IPS DF 6.9 (cell line): ENCODE measurements at regions not wholly inside any gene's neighbourhood (a gene's known extent, or its start where the extent isn't known, plus 50 kb on each side); places are given as distances from the start of the nearest gene placed in this dataset.
"Not testable (repeated sequence)": the region's sequence is repeated elsewhere in the genome, so short reads cannot be mapped to it uniquely, and the experiment has no call there.

Experiments used
- DNase-seq: peaks from one replicate; pipeline ENCODE4 v3.0.0-alpha.2; 2013; ENCODE audit warnings: low read depth, low spot score
- H3K27ac ChIP-seq: one replicate; pipeline ENCODE4 v1.5.1; 2013; ENCODE audit warnings: low read length, control low read depth
- H3K27me3 ChIP-seq: 2 replicates; pipeline ENCODE4 v1.6.1; 2013; ENCODE audit warnings: mild to moderate bottlenecking, low read length; ENCODE audit not compliant: control insufficient read depth, insufficient read depth
- H3K36me3 ChIP-seq: 2 replicates; pipeline ENCODE4 v1.6.1; 2013; ENCODE audit warnings: low read length; ENCODE audit not compliant: control insufficient read depth, insufficient read depth
- H3K4me1 ChIP-seq: 2 replicates; pipeline ENCODE4 v1.6.1; 2013; ENCODE audit warnings: low read length; ENCODE audit not compliant: control insufficient read depth, insufficient read depth
- H3K4me3 ChIP-seq: 2 replicates; pipeline ENCODE4 v1.5.1; 2013; ENCODE audit warnings: mild to moderate bottlenecking, low read length
- H3K9me3 ChIP-seq: 2 replicates; pipeline ENCODE4 v1.6.1; 2013; ENCODE audit warnings: low read length, inconsistent platforms; ENCODE audit not compliant: control insufficient read depth, insufficient read depth
- WGBS: extraction: QIAGEN DNeasy Blood & Tissue Kit; methylation state at CpG from one replicate; pipeline ENCODE4 v1.1.7; 2013; ENCODE audit warnings: mixed read lengths, missing lambda C conversion rate; ENCODE audit not compliant: insufficient read length, insufficient coverage; 5-methylcytosine and 5-hydroxymethylcytosine counted together

DNA sequence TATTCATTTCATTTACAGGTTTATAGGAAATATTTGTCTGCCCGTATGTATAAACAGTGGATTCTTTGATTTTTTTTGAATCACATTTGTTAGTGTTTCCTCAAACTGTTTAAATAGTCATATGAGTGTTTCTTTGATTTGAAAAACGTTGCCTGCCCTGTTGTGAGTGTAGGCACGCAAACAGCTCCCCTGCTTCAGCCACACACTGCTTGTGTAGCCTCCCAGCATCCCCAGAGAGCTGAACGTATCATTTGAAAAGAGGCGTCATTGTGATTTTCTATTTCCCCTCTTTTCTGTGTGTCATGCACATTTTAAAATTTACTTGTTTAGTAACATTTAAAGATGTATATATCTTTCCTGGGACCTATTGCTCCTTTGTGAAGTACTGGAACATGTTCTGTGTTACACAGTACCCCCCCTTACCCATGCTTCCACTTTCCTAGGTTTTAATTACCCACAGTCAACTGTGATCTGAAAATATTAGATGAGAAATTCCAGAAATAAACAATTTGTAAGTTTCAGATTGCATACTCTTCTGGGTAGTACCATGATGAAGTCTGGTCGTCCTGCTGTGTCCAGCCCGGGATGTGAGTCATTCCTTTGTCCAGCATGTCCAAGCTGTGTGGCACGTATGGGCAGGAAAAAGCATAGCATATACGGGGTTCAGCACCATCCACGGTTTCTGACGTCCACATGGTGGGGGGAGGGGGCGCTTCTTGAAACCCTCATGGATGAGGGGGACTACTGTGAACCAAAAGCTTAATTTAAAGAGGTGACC is 78.7 kb downstream of the NPIPB11 start:
- H3K4me3 ChIP-seq, H3K36me3 ChIP-seq, H3K9me3 ChIP-seq, H3K27me3 ChIP-seq, H3K27ac ChIP-seq, DNase-seq, H3K4me1 ChIP-seq: not testable (repeated sequence)
- WGBS = no CpG with 5 or more reads among the region's 12 CpGs

DNA sequence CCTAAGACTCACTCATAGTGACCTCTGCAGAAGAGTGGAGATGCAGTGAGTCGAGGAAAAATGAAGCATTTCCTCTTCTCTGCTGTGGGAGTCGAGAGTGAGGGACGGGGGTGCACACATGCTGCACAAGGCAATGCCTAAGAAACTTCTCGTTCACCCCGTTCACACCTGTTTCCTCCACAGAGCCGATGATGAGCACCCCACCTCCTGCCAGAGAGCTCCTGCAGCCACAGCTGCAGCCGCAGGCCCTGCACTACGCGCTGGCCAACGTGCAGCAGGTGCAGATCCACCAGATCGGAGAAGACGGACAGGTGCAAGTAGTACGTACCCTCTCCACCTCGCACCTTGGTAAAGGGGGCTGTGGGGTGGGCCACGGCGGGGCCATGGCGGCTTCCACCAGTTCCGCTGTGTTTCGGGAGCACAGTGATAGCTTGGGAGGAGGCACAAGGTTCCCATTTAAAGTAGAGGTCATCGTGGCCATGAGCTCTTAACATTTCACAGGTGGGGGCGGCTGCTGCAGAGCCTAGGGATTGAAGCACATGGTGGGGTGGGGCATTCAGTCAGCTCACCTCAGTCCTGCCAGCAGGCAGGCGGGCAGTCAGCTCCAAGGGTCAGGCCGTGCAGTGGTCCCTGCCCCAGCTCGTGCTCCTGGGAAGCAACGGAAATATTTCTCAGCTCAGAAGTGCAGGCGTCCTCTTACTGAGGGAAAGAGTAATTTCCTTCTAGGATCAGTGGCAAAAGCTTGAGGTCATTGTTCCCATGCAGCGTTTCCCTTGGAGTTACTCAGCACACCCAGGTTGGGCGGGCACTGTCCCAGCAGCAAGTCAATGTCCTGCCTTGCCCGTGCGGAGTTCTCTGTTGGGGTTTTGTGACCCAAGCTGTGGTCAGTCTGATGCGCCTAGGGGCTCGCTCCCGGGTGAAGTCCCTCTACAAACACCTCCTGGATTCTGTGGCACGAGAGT is 80.1 kb downstream of the NPIPB11 start:
- H3K4me1 ChIP-seq, H3K36me3 ChIP-seq, H3K27ac ChIP-seq, H3K27me3 ChIP-seq, H3K9me3 ChIP-seq, DNase-seq, H3K4me3 ChIP-seq: not testable (repeated sequence)
- WGBS = no CpG with 5 or more reads among the region's 34 CpGs

DNA sequence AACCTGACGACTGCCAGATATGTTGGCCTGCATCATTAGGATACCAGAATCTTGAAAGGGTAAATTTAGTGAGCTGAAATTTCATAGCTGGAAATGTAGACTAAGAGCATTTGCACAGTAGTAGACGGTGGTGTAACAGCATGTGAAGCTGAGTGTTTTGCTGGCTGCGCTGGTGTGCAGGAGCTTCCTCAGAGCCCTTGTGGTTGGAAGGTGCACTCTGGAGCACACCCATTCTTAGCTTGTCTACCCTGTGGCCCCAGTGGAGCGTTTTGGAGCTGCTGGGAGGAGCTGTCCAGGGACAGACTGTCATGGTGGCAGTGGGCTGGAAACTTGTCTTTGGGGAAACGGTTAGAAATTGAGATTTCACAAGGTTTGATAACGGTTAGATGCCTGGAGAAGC is 82.8 kb downstream of the NPIPB11 start:
- H3K4me1 ChIP-seq, H3K27me3 ChIP-seq, H3K27ac ChIP-seq, H3K9me3 ChIP-seq, H3K4me3 ChIP-seq, H3K36me3 ChIP-seq, DNase-seq: not testable (repeated sequence)
- no CpG with 5 or more reads among the region's 6 CpGs for WGBS

DNA sequence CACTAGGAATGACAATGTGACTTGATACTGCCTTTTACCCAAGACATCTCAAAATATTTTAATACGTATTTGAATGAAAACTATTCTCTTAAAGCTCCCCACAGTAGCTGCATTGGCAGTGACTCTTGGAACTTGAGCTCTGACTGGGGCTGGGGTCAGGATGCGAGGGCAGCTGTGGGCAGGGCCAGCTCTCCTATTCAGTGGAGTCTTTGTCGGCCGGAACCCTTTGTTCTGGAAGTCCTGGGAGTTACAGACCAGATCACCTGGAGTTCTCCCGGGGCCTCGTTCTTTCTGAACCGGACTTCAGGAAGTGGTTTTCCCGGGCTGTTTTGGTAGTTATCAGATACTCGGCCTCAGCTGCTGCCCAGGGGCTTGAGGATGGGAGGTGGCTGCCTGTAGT is 84.9 kb downstream of the NPIPB11 start:
- no peaks in the 10 kb centered on the region for H3K36me3 ChIP-seq
- H3K27me3 ChIP-seq = no peaks in the 10 kb centered on the region
- H3K27ac ChIP-seq = no peak overlapping the region
- no peak overlapping the region for H3K4me3 ChIP-seq
- WGBS = no CpG with 5 or more reads among the region's 9 CpGs
- DNase-seq = no peak
- H3K4me1 ChIP-seq = no peaks in the 10 kb centered on the region
- no peaks in the 10 kb centered on the region for H3K9me3 ChIP-seq

DNA sequence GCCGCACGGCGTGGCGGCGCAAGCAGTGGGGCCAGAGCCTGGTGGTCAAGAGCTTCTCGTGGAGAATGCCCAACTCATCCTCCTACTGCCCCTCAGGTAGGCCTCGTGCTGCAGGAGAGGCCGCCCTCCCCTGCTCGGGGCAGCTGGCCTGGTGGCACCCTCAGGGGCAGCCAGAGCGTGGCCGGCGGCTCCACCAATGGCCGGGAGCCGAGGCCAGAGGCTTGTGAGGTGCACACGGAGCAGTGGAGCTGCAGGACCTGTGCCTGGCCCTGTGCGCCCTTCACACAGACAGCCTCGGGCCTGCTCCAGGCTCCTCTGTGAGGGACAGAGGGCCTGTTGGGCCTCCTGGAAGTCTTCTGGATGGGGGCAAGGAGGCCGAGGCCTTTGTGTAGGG is 85.5 kb downstream of the NPIPB11 start:
- no CpG with 5 or more reads among the region's 18 CpGs for WGBS
- Histone ChIP-seq H3K27ac (no peak overlapping the region), H3K4me3 (no peak overlapping the region), H3K36me3 (no peaks in the 10 kb centered on the region), H3K27me3 (no peaks in the 10 kb centered on the region), H3K9me3 (no peaks in the 10 kb centered on the region), H3K4me1 (no peaks in the 10 kb centered on the region)
- DNase-seq = no peak

DNA sequence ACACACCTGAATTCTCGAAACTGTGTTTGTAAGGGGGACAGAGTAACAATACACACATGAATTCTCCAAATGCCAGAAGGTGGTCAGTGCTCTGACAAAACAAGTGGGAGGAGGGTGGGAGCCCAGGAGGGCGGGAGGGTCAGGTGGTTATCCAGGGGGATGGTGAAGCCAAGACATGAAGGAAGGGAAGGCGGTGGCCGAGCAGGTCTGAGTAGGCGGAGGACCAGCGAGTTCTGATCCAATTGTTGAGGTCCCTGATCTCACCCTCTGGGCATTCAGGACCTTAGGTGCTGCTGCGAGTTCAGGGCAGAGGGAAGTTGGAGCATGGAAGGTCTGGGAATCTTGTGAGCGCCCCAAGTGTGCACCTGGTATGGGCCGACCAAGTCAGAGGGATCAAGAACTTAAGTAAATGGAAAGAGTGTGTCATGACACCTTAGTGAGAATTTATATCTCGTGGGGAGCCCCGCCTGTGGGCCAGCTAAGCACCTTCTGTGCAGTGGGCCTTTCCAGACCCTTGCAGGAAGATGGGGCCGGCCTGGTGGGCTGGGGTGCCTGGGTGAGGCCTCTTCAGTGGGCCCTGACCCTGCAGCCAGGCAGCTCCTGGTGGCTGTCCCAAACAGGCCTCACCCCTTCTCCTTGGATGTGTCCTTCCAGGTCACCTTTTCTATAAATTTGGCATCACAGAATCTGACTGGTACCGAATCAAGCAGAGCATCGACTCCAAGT is 86.1 kb downstream of the NPIPB11 start:
- no CpG with 5 or more reads among the region's 14 CpGs for WGBS
- H3K27me3 ChIP-seq = no peaks in the 10 kb centered on the region
- no peaks in the 10 kb centered on the region for H3K9me3 ChIP-seq
- H3K4me3 ChIP-seq = no peak overlapping the region
- H3K36me3 ChIP-seq = no peaks in the 10 kb centered on the region
- no peak for DNase-seq
- H3K27ac ChIP-seq = no peak overlapping the region
- H3K4me1 ChIP-seq = no peaks in the 10 kb centered on the region

DNA sequence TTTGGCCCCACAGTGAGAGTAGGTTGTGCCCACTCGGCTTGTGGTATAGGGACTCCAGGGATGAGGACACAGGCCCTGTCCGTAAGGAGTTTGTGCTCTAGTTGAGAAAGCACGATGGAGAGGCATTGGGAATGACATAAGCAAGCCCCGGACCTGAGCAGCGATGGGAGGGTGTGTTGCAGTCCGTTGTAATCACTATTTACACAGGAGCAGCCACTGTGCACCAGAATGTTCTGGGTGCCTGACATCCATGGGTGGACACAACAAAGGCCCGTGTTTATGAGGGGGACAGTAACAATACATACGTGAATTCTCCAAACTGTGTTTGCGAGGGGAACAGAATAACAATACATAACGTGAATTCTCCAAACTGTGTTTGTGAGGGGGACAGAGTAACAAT is 86.8 kb downstream of the NPIPB11 start:
- Histone ChIP-seq H3K27me3 (no peaks in the 10 kb centered on the region), H3K36me3 (no peaks in the 10 kb centered on the region), H3K27ac (no peak overlapping the region), H3K9me3 (no peaks in the 10 kb centered on the region), H3K4me1 (no peaks in the 10 kb centered on the region), H3K4me3 (no peak overlapping the region)
- WGBS = no CpG with 5 or more reads among the region's 10 CpGs
- DNase-seq = no peak

DNA sequence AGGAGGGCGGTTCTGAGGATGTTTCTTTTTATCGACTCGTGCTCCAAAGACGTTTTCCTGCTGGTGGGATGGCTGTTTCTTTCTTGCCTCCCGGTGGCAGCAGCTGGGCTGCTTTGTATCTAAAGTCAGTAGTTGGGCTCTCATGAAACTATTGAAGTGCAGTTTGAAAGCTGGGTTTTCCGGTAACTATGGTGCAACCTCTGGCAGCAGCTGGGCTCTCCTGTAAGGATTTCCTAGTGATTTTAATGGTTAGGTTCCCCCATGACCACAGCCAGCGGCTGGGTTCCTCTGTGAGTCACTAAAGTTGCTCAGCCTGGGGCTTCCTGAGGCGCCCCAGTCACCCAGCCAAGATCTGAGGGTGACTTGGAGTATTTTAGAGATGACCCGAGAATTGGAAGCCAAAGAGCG is 87.9 kb downstream of the NPIPB11 start:
- H3K27ac ChIP-seq, H3K36me3 ChIP-seq, H3K27me3 ChIP-seq, DNase-seq, H3K9me3 ChIP-seq, H3K4me3 ChIP-seq, H3K4me1 ChIP-seq: not testable (repeated sequence)
- WGBS = no CpG with 5 or more reads among the region's 10 CpGs

DNA sequence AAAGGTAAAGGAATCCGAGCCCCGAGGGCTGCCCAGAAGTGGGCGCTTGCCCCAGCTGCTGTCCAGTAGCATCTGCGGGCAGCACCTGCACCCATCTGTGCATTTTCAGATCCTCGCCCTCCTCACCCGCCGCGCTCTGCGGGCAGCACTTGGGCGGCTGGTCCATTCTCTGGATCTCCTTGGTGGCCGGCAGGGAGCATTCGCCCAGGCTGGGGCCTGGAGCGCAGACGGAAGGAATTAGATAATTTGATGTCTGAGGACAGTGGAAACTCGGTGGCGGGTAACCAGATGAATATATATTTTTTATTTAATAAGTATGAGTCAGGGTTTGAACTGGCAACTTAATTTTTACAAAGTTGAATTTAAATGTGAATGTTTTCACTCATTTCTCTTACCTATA is 88.5 kb downstream of the NPIPB11 start:
- DNase-seq = no peak
- H3K27ac ChIP-seq = no peak overlapping the region
- H3K4me3 ChIP-seq = no peak overlapping the region
- no peaks in the 10 kb centered on the region for H3K36me3 ChIP-seq
- H3K9me3 ChIP-seq = no peaks in the 10 kb centered on the region
- no peaks in the 10 kb centered on the region for H3K4me1 ChIP-seq
- no CpG with 5 or more reads among the region's 16 CpGs for WGBS
- no peaks in the 10 kb centered on the region for H3K27me3 ChIP-seq

DNA sequence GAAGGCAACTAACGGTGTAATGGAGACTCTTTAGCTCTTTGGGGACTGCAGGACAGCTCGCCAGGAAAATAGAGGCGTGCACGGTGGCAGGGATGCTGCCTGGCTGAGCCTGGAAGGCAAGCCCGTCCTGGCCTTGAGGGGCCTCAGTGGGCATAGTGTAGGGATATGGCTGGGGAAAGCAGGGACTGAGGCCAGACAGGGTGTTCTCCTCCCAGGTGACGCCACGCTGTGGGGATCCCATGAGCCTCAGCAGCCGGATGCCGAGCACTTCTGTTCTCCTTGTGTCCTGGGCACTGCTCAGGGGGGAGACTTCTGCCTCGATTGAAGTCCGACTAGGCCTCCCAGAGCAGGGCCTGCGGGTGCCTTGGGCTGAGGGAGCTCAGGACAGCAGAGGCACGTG is 89.2 kb downstream of the NPIPB11 start:
- H3K4me1 ChIP-seq = no peaks in the 10 kb centered on the region
- H3K27ac ChIP-seq = no peak overlapping the region
- H3K9me3 ChIP-seq = no peaks in the 10 kb centered on the region
- H3K36me3 ChIP-seq = no peaks in the 10 kb centered on the region
- H3K4me3 ChIP-seq = no peak overlapping the region
- WGBS = no CpG with 5 or more reads among the region's 13 CpGs
- no peaks in the 10 kb centered on the region for H3K27me3 ChIP-seq
- DNase-seq = no peak
